ENCODE measurements at regions not wholly inside any gene's neighbourhood (a gene's known extent, or its start where the extent isn't known, plus 50 kb on each side); places are given as distances from the start of the nearest gene placed in this dataset.
A peak's percentile ranks its signal among the peaks of the same experiment; 100 is the strongest.

GRCh38 chr14:85454226-85454813, 75.6 kb upstream of the FLRT2 start:
- no peaks in the 10 kb centered on the region for H3K9me3 ChIP-seq (replicated peaks)
- no peak for DNase-seq

GRCh38 chr14:85459361-85460000, 70.5 kb upstream of the FLRT2 start:
- Histone ChIP-seq H3K36me3 (no peaks in the 10 kb centered on the region), H3K4me3 (no peak overlapping the region), H3K4me1 (peaks cover 8% of the 10 kb centered on the region), H3K27me3 (no peaks in the 10 kb centered on the region), H3K27ac (no peak overlapping the region), H3K9me3 (replicated peaks) (no peaks in the 10 kb centered on the region)
- no peak for DNase-seq

More at GRCh38 chr14:85454226-85454813, 75.6 kb upstream of the FLRT2 start:
- Histone ChIP-seq H3K4me1 (no peaks in the 10 kb centered on the region), H3K27me3 (no peaks in the 10 kb centered on the region), H3K36me3 (no peaks in the 10 kb centered on the region), H3K27ac (no peak overlapping the region), H3K4me3 (no peak overlapping the region)

GRCh38 chr14:85461432-85462133, 68.4 kb upstream of the FLRT2 start:
- H3K27me3 ChIP-seq: no peaks in the 10 kb centered on the region
- H3K36me3 ChIP-seq: no peaks in the 10 kb centered on the region
- H3K4me1 ChIP-seq: peaks cover 8% of the 10 kb centered on the region
- H3K4me3 ChIP-seq: no peak overlapping the region
- no peaks in the 10 kb centered on the region for H3K9me3 ChIP-seq (replicated peaks)
- H3K27ac ChIP-seq: no peak overlapping the region
- no peak for DNase-seq

- no peak for DNase-seq
- Histone ChIP-seq H3K27ac (no peak overlapping the region), H3K36me3 (no peaks in the 10 kb centered on the region), H3K4me3 (no peak overlapping the region), H3K9me3 (replicated peaks) (no peaks in the 10 kb centered on the region), H3K27me3 (no peaks in the 10 kb centered on the region), H3K4me1 (peaks cover 8% of the 10 kb centered on the region)
Observed at GRCh38 chr14:85463512-85463911, 66.4 kb upstream of the FLRT2 start.

- no peaks in the 10 kb centered on the region for H3K9me3 ChIP-seq (replicated peaks)
- DNase-seq: peak in 1 of 2 experiments; percentile 28
- no peak overlapping the region for H3K27ac ChIP-seq
- H3K36me3 ChIP-seq: no peaks in the 10 kb centered on the region
- peaks cover 8% of the 10 kb centered on the region for H3K4me1 ChIP-seq
- no peaks in the 10 kb centered on the region for H3K27me3 ChIP-seq
- no peak overlapping the region for H3K4me3 ChIP-seq
Observed at GRCh38 chr14:85464135-85464895, 65.6 kb upstream of the FLRT2 start.

- Histone ChIP-seq H3K4me3 (no peak overlapping the region), H3K9me3 (replicated peaks) (no peaks in the 10 kb centered on the region), H3K27ac (no peak overlapping the region), H3K27me3 (no peaks in the 10 kb centered on the region), H3K36me3 (no peaks in the 10 kb centered on the region), H3K4me1 (peaks cover 16% of the 10 kb centered on the region)
- DNase-seq: no peak
Observed at GRCh38 chr14:85466678-85467077, 63.3 kb upstream of the FLRT2 start.

GRCh38 chr14:85468816-85469215, 61.1 kb upstream of the FLRT2 start:
- Histone ChIP-seq H3K9me3 (replicated peaks) (no peaks in the 10 kb centered on the region), H3K27ac (no peak overlapping the region), H3K36me3 (no peaks in the 10 kb centered on the region), H3K27me3 (no peaks in the 10 kb centered on the region), H3K4me1 (peaks cover 14% of the 10 kb centered on the region), H3K4me3 (no peak overlapping the region)
- DNase-seq: no peak

GRCh38 chr14:85471156-85471555, 58.8 kb upstream of the FLRT2 start:
- DNase-seq: no peak
- no peaks in the 10 kb centered on the region for H3K36me3 ChIP-seq
- H3K4me3 ChIP-seq: no peak overlapping the region
- H3K9me3 ChIP-seq (replicated peaks): no peaks in the 10 kb centered on the region
- peak overlapping the region; percentile 2; the same call in 1 of the 2 replicates for H3K27ac ChIP-seq
- peaks cover 12% of the 10 kb centered on the region for H3K4me1 ChIP-seq
- no peaks in the 10 kb centered on the region for H3K27me3 ChIP-seq

- H3K4me1 ChIP-seq: peaks cover 12% of the 10 kb centered on the region
- peak overlapping the region; percentile 2; the same call in 1 of the 2 replicates for H3K27ac ChIP-seq
- no peaks in the 10 kb centered on the region for H3K36me3 ChIP-seq
- peak; percentile 63 to 67 for DNase-seq
- no peaks in the 10 kb centered on the region for H3K27me3 ChIP-seq
- H3K4me3 ChIP-seq: no peak overlapping the region
- no peaks in the 10 kb centered on the region for H3K9me3 ChIP-seq (replicated peaks)
Observed at GRCh38 chr14:85471744-85472143, 58.2 kb upstream of the FLRT2 start.

GRCh38 chr14:85474431-85474830, 55.5 kb upstream of the FLRT2 start:
- Histone ChIP-seq H3K9me3 (replicated peaks) (no peaks in the 10 kb centered on the region), H3K27me3 (no peaks in the 10 kb centered on the region), H3K36me3 (no peaks in the 10 kb centered on the region), H3K4me3 (no peak overlapping the region), H3K4me1 (peaks cover 12% of the 10 kb centered on the region), H3K27ac (no peak overlapping the region)
- DNase-seq: no peak

GRCh38 chr14:85475113-85475512, 54.8 kb upstream of the FLRT2 start:
- Histone ChIP-seq H3K27me3 (no peaks in the 10 kb centered on the region), H3K36me3 (no peaks in the 10 kb centered on the region), H3K9me3 (replicated peaks) (no peaks in the 10 kb centered on the region), H3K4me1 (peaks cover 12% of the 10 kb centered on the region), H3K27ac (no peak overlapping the region), H3K4me3 (no peak overlapping the region)
- DNase-seq: no peak

GRCh38 chr14:85479306-85479705, 50.6 kb upstream of the FLRT2 start:
- no peak for DNase-seq
- H3K27me3 ChIP-seq: no peaks in the 10 kb centered on the region
- H3K4me3 ChIP-seq: no peak overlapping the region
- H3K27ac ChIP-seq: no peak overlapping the region
- no peaks in the 10 kb centered on the region for H3K36me3 ChIP-seq
- H3K9me3 ChIP-seq (replicated peaks): 0 out of 2 replicates have a peak, but pooled peaks cover 3% of the 10 kb centered on the region
- 0 out of 2 replicates have a peak, but pooled peaks cover 5% of the 10 kb centered on the region for H3K4me1 ChIP-seq

- no peaks in the 10 kb centered on the region for H3K27me3 ChIP-seq
- no peak overlapping the region for H3K4me3 ChIP-seq
- DNase-seq: no peak
- no peaks in the 10 kb centered on the region for H3K36me3 ChIP-seq
- H3K27ac ChIP-seq: no peak overlapping the region
- H3K9me3 ChIP-seq (replicated peaks): 0 out of 2 replicates have a peak, but pooled peaks cover 3% of the 10 kb centered on the region
- H3K4me1 ChIP-seq: 0 out of 2 replicates have a peak, but pooled peaks cover 5% of the 10 kb centered on the region
Observed at GRCh38 chr14:85479771-85480170, 50.2 kb upstream of the FLRT2 start.
